CD14-positive monocyte (primary cell): ENCODE measurements at regions not wholly inside any gene's neighbourhood (a gene's known extent, or its start where the extent isn't known, plus 50 kb on each side); places are given as distances from the start of the nearest gene placed in this dataset.

Experiments
- DNase-seq, 3 donors: peaks; one replicate each; pipeline ENCODE4 v3.0.0-alpha.2; 2011 to 2022
- H2AFZ ChIP-seq: 2 replicates; pipeline ENCODE4 v1.6.0; 2012; ENCODE audit warnings: mild to moderate bottlenecking, low read depth, low read length, inconsistent platforms; ENCODE audit not compliant: insufficient read depth, poor library complexity, severe bottlenecking
- H3K27ac ChIP-seq, 2 donors: 1 replicate in 1 of 2; 2 replicates in 1 of 2; pipeline ENCODE4 v1.5.1; 2012 to 2013; ENCODE audit warnings: low read length in 2 of 2, control low read depth in 1 of 2, inconsistent platforms in 1 of 2, low read depth in 1 of 2, mild to moderate bottlenecking in 1 of 2
- H3K27me3 ChIP-seq, 2 donors: one replicate each; pipeline versions ENCODE4 v1.6.0 to v1.6.1; 2011 to 2013; ENCODE audit warnings: low read length in 2 of 2; ENCODE audit not compliant: control insufficient read depth in 2 of 2, insufficient read depth in 2 of 2
- H3K36me3 ChIP-seq, 2 donors: replicated peaks in 1 of 2; 1 replicate in 1 of 2; 2 replicates in 1 of 2; pipeline versions ENCODE4 v1.5.1 to v1.6.1; 2012 to 2013; ENCODE audit warnings: low read length in 2 of 2, control low read depth in 1 of 2, inconsistent platforms in 1 of 2, mild to moderate bottlenecking in 1 of 2; ENCODE audit not compliant: insufficient read depth in 2 of 2, control insufficient read depth in 1 of 2
- H3K4me1 ChIP-seq, 2 donors: 1 replicate in 1 of 2; 2 replicates in 1 of 2; pipeline versions ENCODE4 v1.5.1 to v1.6.1; 2012 to 2013; ENCODE audit warnings: low read length in 2 of 2, control low read depth in 1 of 2, inconsistent platforms in 1 of 2, mild to moderate bottlenecking in 1 of 2, moderate library complexity in 1 of 2; ENCODE audit not compliant: insufficient read depth in 2 of 2, control insufficient read depth in 1 of 2
- H3K4me2 ChIP-seq: replicated peaks from 2 replicates; pipeline ENCODE3; 2012; ENCODE audit warnings: low read length, moderate library complexity, mild to moderate bottlenecking; ENCODE audit not compliant: poor library complexity, severe bottlenecking; ENCODE audit errors: extremely low read depth
- H3K4me3 ChIP-seq, 3 experiments: fragments of 200-600 bp in 1 of 3; sonication (generic) in 1 of 3; replicated peaks in 1 of 3; 1 replicate in 2 of 3; 2 replicates in 1 of 3; pipeline ENCODE4 v1.5.1; 2011 to 2013; ENCODE audit warnings: low read length in 3 of 3, mild to moderate bottlenecking in 3 of 3, control low read depth in 2 of 3, low read depth in 2 of 3, inconsistent platforms in 1 of 3, moderate library complexity in 1 of 3
- H3K79me2 ChIP-seq: 2 replicates; pipeline ENCODE4 v1.6.0; 2012; ENCODE audit warnings: mild to moderate bottlenecking, control low read depth, inconsistent platforms, low read length, moderate library complexity; ENCODE audit not compliant: insufficient read depth
- H3K9ac ChIP-seq: 2 replicates; pipeline ENCODE4 v1.6.0; 2017; ENCODE audit warnings: low read length, mild to moderate bottlenecking; ENCODE audit not compliant: insufficient read depth, poor library complexity, severe bottlenecking
- H3K9me3 ChIP-seq, 2 donors: replicated peaks in 1 of 2; 1 replicate in 1 of 2; 2 replicates in 1 of 2; pipeline versions ENCODE4 v1.5.1 to v1.6.1; 2012 to 2013; ENCODE audit warnings: low read length in 2 of 2, control low read depth in 1 of 2; ENCODE audit not compliant: control insufficient read depth in 1 of 2, insufficient read depth in 1 of 2
- H4K20me1 ChIP-seq: 2 replicates; pipeline ENCODE4 v1.6.0; 2012; ENCODE audit warnings: mild to moderate bottlenecking, low read length, control low read depth, moderate library complexity; ENCODE audit not compliant: insufficient read depth
- H3K27ac Mint-ChIP-seq, 7 donors: one replicate each; pipeline ENCODE4 v1.8.0; 2020; ENCODE audit warnings: mild to moderate bottlenecking in 7 of 7, mixed read lengths in 7 of 7, moderate library complexity in 6 of 7, inconsistent platforms in 2 of 7
- H3K27me3 Mint-ChIP-seq, 3 donors: one replicate each; pipeline ENCODE4 v1.8.0; 2021 to 2022; ENCODE audit warnings: low read depth in 3 of 3, mild to moderate bottlenecking in 3 of 3, mixed read lengths in 3 of 3, moderate library complexity in 3 of 3, inconsistent platforms in 1 of 3
- H3K36me3 Mint-ChIP-seq, 2 donors: one replicate each; pipeline ENCODE4 v1.8.0; 2020; ENCODE audit warnings: mixed read lengths in 2 of 2, inconsistent platforms in 1 of 2, mild to moderate bottlenecking in 1 of 2
- H3K4me1 Mint-ChIP-seq: one replicate; pipeline ENCODE4 v1.8.0; 2020; ENCODE audit warnings: mild to moderate bottlenecking, mixed read lengths
- H3K4me3 Mint-ChIP-seq, 2 donors: one replicate each; pipeline ENCODE4 v1.8.0; 2020; ENCODE audit warnings: mild to moderate bottlenecking in 2 of 2, mixed read lengths in 2 of 2, moderate library complexity in 1 of 2
- H3K9me3 Mint-ChIP-seq, 7 donors: one replicate each; pipeline ENCODE4 v1.8.0; 2020 to 2022; ENCODE audit warnings: mixed read lengths in 7 of 7, mild to moderate bottlenecking in 6 of 7, moderate library complexity in 6 of 7, inconsistent platforms in 2 of 7
- CTCF ChIP-seq: fragments of 200-600 bp; IDR thresholded peaks from one replicate; pipeline ENCODE4 v1.8.0; 2022; ENCODE audit warnings: antibody characterized with exemption, mild to moderate bottlenecking
- WGBS: methylation state at CpG from one replicate; pipeline ENCODE4 v1.1.5; 2013; ENCODE audit warnings: missing lambda C conversion rate; ENCODE audit not compliant: insufficient coverage; 5-methylcytosine and 5-hydroxymethylcytosine counted together
- intact Hi-C, 2 donors: fragments of 100-400 bp; cut with micrococcal nuclease; formaldehyde crosslinking; loops; one replicate each; pipeline versions ENCODE4 v1.15.0 to v1.15.1; 2023

- no peak overlapping the region for H3K27ac Mint-ChIP-seq
- H3K36me3 Mint-ChIP-seq = no peaks in the 10 kb centered on the region
- H3K27ac ChIP-seq = no peak overlapping the region
- WGBS = 2% methylated on average over 43 of the region's 59 CpGs
- no peaks in the 10 kb centered on the region for H3K79me2 ChIP-seq
- H3K9me3 ChIP-seq = peaks cover 0 to 18% of the 10 kb centered on the region in 2 donors
- H2AFZ ChIP-seq = no peak overlapping the region
- peaks cover 2% of the 10 kb centered on the region for H3K4me1 Mint-ChIP-seq
- H4K20me1 ChIP-seq = no peaks in the 10 kb centered on the region
- H3K27me3 ChIP-seq = peaks cover 41 to 49% of the 10 kb centered on the region in 2 donors
- H3K4me3 ChIP-seq = no peak overlapping the region
- peaks cover 42 to 64% (median 47%) of the 10 kb centered on the region in 3 donors for H3K27me3 Mint-ChIP-seq
- no peaks in the 10 kb centered on the region for H3K36me3 ChIP-seq
- no peak overlapping the region for H3K4me2 ChIP-seq
- H3K9ac ChIP-seq = no peak overlapping the region
- peaks cover 0 to 7% of the 10 kb centered on the region in 2 donors for H3K4me1 ChIP-seq
- intact Hi-C loops = no loop called here
- peaks cover 0 to 13% (median 5%) of the 10 kb centered on the region in 7 donors for H3K9me3 Mint-ChIP-seq
- H3K4me3 Mint-ChIP-seq = peak overlapping the region; percentile 5 to 66
- no peak for TF ChIP-seq CTCF
- DNase-seq = no peak
These were observed 139.2 kb upstream of the PALM2AKAP2 start for GRCh38 chr9:109640580-109641371.

GRCh38 chr9:109641372-109641659 lies 138.7 kb upstream of the PALM2AKAP2 start:
- H3K27me3 ChIP-seq = peaks cover 41 to 47% of the 10 kb centered on the region in 2 donors
- no peak overlapping the region for H2AFZ ChIP-seq
- H3K36me3 ChIP-seq = no peaks in the 10 kb centered on the region
- no peaks in the 10 kb centered on the region for H4K20me1 ChIP-seq
- H3K4me3 Mint-ChIP-seq = peak overlapping the region in 1 of 2 donors; percentile 66
- H3K27me3 Mint-ChIP-seq = peaks cover 44 to 61% (median 45%) of the 10 kb centered on the region in 3 donors
- intact Hi-C loops = no loop called here
- H3K4me2 ChIP-seq = no peak overlapping the region
- H3K9me3 Mint-ChIP-seq = peaks cover 0 to 13% (median 5%) of the 10 kb centered on the region in 7 donors
- peaks cover 2% of the 10 kb centered on the region for H3K4me1 Mint-ChIP-seq
- no peaks in the 10 kb centered on the region for H3K36me3 Mint-ChIP-seq
- no peak overlapping the region for H3K27ac Mint-ChIP-seq
- H3K9me3 ChIP-seq = peaks cover 0 to 18% of the 10 kb centered on the region in 2 donors
- TF ChIP-seq CTCF = no peak
- H3K9ac ChIP-seq = no peak overlapping the region
- WGBS = 26% methylated on average over 8 of the region's 8 CpGs
- H3K79me2 ChIP-seq = no peaks in the 10 kb centered on the region
- H3K4me3 ChIP-seq = no peak overlapping the region
- DNase-seq = no peak
- no peak overlapping the region for H3K27ac ChIP-seq
- H3K4me1 ChIP-seq = peaks cover 0 to 7% of the 10 kb centered on the region in 2 donors
